Loucy (cell line): ENCODE measurements at regions not wholly inside any gene's neighbourhood (a gene's known extent, or its start where the extent isn't known, plus 50 kb on each side); places are given as distances from the start of the nearest gene placed in this dataset.

ENCODE experiments used
- H2AFZ ChIP-seq: fragments of 200-600 bp; sonication (generic); 2 replicates; pipeline ENCODE4 v1.6.0; 2016; ENCODE audit warnings: antibody characterized with exemption, mild to moderate bottlenecking, low read length, moderate library complexity
- H3F3A ChIP-seq: fragments of 200-600 bp; 2 replicates; pipeline ENCODE4 v1.6.0; 2016; ENCODE audit warnings: antibody characterized with exemption, low read depth, mild to moderate bottlenecking
- H3K27me3 ChIP-seq: fragments of 200-600 bp; sonication (generic); 2 replicates; pipeline ENCODE4 v1.6.1; 2014; ENCODE audit warnings: low read length, mild to moderate bottlenecking; ENCODE audit not compliant: insufficient read depth, poor library complexity, severe bottlenecking
- H3K36me3 ChIP-seq: fragments of 200-600 bp; sonication (generic); 2 replicates; pipeline ENCODE4 v1.6.1; 2016; ENCODE audit warnings: low read length; ENCODE audit not compliant: insufficient read depth
- H3K4me1 ChIP-seq: fragments of 200-600 bp; sonication (generic); 2 replicates; pipeline ENCODE4 v1.5.1; 2014; ENCODE audit warnings: low read length, mild to moderate bottlenecking; ENCODE audit not compliant: insufficient read depth, poor library complexity, severe bottlenecking
- H3K4me2 ChIP-seq: fragments of 200-600 bp; sonication (generic); 2 replicates; pipeline ENCODE4 v1.6.0; 2014; ENCODE audit warnings: antibody characterized with exemption, low read length, low read depth, mild to moderate bottlenecking; ENCODE audit not compliant: poor library complexity, severe bottlenecking
- H3K4me3 ChIP-seq: fragments of 200-600 bp; sonication (generic); 2 replicates; pipeline ENCODE4 v1.5.1; 2014; ENCODE audit warnings: low read length, mild to moderate bottlenecking, mixed read lengths; ENCODE audit not compliant: poor library complexity, severe bottlenecking
- H3K79me2 ChIP-seq: fragments of 200-600 bp; sonication (generic); 2 replicates; pipeline ENCODE4 v1.6.1; 2014; ENCODE audit warnings: low read length; ENCODE audit not compliant: insufficient read depth
- H3K9ac ChIP-seq: fragments of 200-600 bp; sonication (generic); 2 replicates; pipeline ENCODE4 v1.6.0; 2014; ENCODE audit warnings: mild to moderate bottlenecking, low read depth, low read length, moderate library complexity; ENCODE audit not compliant: poor library complexity, severe bottlenecking
- H3K9me2 ChIP-seq: fragments of 200-600 bp; sonication (generic); replicated peaks from 2 replicates; pipeline ENCODE4 v1.6.1; 2016; ENCODE audit warnings: low read depth, low read length, mixed read lengths
- H3K9me3 ChIP-seq: fragments of 200-600 bp; sonication (generic); 2 replicates; pipeline ENCODE4 v1.6.1; 2014; ENCODE audit warnings: mild to moderate bottlenecking, antibody characterized with exemption, low read length, low read depth; ENCODE audit not compliant: insufficient read depth
- H4K20me1 ChIP-seq: fragments of 200-600 bp; sonication (generic); 2 replicates; pipeline ENCODE4 v1.6.0; 2014; ENCODE audit warnings: antibody characterized with exemption, low read length, mild to moderate bottlenecking; ENCODE audit not compliant: insufficient read depth, poor library complexity, severe bottlenecking
- EZH2phosphoT487 ChIP-seq: fragments of 200-600 bp; IDR thresholded peaks from 2 replicates; pipeline ENCODE4 v1.6.1; 2018; ENCODE audit warnings: antibody characterized with exemption, mild to moderate bottlenecking, moderate library complexity, borderline replicate concordance
- TF ChIP-seq, protein P1 (sequence below): fragments of 200-600 bp; sonication (generic); conservative IDR thresholded peaks from 2 replicates; pipeline ENCODE4 v1.5.1; 2014; ENCODE audit warnings: mild to moderate bottlenecking, antibody characterized with exemption, low read length

DNA sequence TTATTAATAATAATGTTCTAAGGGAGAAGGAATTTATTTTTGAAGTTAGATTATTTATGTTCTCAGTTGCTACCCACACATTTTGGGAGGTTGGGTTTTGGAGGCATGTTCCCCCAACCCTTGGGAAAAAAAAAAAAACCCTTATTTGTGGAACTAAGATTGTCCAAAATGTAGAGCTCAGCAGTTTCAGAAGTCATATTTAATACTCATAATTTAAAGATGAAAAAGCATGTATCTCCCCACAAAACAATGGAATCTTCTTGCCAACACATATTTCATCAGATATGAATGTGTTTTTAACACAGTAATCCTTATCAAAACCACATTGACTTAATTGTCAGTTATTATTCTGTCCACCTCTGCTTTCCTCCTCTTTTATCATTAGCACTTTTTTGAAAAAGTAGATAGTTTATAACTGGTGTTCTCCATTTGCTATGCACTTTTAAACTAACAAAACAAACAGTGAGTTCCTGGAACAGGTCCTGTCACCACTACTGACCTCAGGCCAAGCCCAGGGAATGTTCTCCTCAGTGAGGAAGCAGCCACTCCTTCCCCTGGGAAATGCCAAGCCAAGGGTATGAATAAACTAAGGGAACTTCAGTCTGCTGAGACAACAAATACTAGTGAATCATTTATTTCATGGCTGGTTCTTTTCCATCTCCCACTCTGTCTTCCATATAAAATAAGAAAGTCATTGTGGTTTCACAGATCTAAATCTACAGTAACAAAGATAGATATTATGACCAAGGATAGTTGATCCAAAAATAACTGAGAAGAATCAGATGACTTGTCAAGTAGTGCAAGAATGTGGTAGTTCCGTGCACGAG is 414.4 kb upstream of the ALCAM start:
- no peaks in the 10 kb centered on the region for H4K20me1 ChIP-seq
- H3K9ac ChIP-seq, result no peak overlapping the region
- H3K27me3 ChIP-seq, result no peaks in the 10 kb centered on the region
- H3K4me3 ChIP-seq, result no peak overlapping the region
- H3K4me2 ChIP-seq, result no peak overlapping the region
- H3K36me3 ChIP-seq, result no peaks in the 10 kb centered on the region
- H3K9me2 ChIP-seq, result no peaks in the 10 kb centered on the region
- TF ChIP-seq, protein P1, sequence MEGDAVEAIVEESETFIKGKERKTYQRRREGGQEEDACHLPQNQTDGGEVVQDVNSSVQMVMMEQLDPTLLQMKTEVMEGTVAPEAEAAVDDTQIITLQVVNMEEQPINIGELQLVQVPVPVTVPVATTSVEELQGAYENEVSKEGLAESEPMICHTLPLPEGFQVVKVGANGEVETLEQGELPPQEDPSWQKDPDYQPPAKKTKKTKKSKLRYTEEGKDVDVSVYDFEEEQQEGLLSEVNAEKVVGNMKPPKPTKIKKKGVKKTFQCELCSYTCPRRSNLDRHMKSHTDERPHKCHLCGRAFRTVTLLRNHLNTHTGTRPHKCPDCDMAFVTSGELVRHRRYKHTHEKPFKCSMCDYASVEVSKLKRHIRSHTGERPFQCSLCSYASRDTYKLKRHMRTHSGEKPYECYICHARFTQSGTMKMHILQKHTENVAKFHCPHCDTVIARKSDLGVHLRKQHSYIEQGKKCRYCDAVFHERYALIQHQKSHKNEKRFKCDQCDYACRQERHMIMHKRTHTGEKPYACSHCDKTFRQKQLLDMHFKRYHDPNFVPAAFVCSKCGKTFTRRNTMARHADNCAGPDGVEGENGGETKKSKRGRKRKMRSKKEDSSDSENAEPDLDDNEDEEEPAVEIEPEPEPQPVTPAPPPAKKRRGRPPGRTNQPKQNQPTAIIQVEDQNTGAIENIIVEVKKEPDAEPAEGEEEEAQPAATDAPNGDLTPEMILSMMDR, result no peak
- TF ChIP-seq EZH2phosphoT487, result no peak
- H3F3A ChIP-seq, result no peaks in the 10 kb centered on the region
- no peaks in the 10 kb centered on the region for H3K79me2 ChIP-seq
- no peak overlapping the region for H2AFZ ChIP-seq
- no peaks in the 10 kb centered on the region for H3K9me3 ChIP-seq
- no peaks in the 10 kb centered on the region for H3K4me1 ChIP-seq

DNA sequence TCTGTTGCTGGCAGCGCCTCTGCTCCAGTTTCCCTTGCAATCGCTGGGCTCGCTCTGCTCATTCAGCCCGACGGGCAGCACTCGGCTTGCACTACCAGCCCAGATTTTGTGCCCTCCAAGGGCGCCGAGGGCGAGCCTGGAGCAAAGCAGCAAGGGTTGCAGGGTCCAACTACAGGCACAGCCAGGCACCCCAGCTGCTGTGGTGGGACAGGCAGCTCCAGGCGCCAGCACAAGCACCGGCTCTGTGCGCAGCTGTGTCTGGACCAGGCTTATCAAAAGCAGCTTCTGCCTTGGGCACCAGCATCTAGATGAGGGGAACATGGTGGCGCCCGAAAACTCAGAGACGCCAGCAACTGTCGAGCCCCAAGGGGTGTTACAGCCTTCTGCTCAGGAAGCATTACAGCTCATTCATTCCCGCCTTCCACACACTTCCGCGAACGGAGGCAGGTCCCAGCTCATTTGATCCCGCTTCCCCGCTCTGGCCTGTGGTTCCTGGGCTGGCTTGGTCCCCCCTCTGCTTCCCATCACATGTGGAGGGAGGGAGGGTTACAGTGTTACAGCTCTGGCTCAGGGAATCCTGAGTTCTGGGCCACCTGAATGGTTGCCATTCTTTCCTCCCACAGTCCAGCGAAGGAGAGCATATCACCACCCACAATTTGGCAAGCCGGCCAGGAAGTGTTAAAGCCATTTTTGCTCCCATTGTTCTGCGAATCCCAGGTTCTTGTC is 409.9 kb upstream of the ALCAM start:
- Histone ChIP-seq H3K79me2 (no peaks in the 10 kb centered on the region), H3K4me2 (no peak overlapping the region), H3K4me3 (no peak overlapping the region), H3K9ac (no peak overlapping the region), H2AFZ (no peak overlapping the region), H4K20me1 (no peaks in the 10 kb centered on the region), H3K36me3 (no peaks in the 10 kb centered on the region), H3K9me3 (no peaks in the 10 kb centered on the region), H3K4me1 (no peaks in the 10 kb centered on the region), H3K9me2 (no peaks in the 10 kb centered on the region), H3F3A (no peaks in the 10 kb centered on the region), H3K27me3 (no peaks in the 10 kb centered on the region)
- TF ChIP-seq, protein P1, result no peak
- no peak for TF ChIP-seq EZH2phosphoT487

DNA sequence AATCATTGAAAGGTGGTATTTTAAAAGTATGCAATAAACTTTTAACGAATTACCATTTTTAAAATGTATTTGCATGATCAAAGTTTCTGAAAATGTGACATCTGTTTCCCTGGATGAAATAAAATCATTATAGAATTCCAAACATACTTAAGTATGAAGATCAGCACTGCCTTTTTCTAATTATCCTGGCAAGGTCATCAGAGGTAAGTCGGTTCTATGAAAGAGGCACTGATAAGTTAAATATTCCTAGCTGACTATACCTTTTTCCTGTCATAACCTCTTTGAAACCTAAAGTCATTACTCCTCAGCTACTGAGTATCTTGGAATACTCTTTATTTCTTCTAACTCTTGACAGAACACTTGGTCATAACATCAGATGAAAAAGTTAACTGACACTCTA is 406.1 kb upstream of the ALCAM start:
- Histone ChIP-seq H3K4me2 (no peak overlapping the region), H2AFZ (no peak overlapping the region), H3K4me3 (no peak overlapping the region), H3K36me3 (no peaks in the 10 kb centered on the region), H4K20me1 (no peaks in the 10 kb centered on the region), H3K9ac (no peak overlapping the region), H3K27me3 (no peaks in the 10 kb centered on the region), H3F3A (no peaks in the 10 kb centered on the region), H3K4me1 (no peaks in the 10 kb centered on the region), H3K79me2 (no peaks in the 10 kb centered on the region), H3K9me2 (no peaks in the 10 kb centered on the region), H3K9me3 (no peaks in the 10 kb centered on the region)
- TF ChIP-seq, protein P1, result no peak
- no peak for TF ChIP-seq EZH2phosphoT487
